HG02852 (cell line): ENCODE measurements at regions not wholly inside any gene's neighbourhood (a gene's known extent, or its start where the extent isn't known, plus 50 kb on each side); places are given as distances from the start of the nearest gene placed in this dataset.
A peak's percentile ranks its signal among the peaks of the same experiment; 100 is the strongest.

Experiments
- ATAC-seq: cut with Tn5 transposase; IDR thresholded peaks from one replicate; pipeline ENCODE4 v1.9.1; 2021; ENCODE audit warnings: mild to moderate bottlenecking, moderate library complexity; ENCODE audit not compliant: unreplicated experiment

DNA sequence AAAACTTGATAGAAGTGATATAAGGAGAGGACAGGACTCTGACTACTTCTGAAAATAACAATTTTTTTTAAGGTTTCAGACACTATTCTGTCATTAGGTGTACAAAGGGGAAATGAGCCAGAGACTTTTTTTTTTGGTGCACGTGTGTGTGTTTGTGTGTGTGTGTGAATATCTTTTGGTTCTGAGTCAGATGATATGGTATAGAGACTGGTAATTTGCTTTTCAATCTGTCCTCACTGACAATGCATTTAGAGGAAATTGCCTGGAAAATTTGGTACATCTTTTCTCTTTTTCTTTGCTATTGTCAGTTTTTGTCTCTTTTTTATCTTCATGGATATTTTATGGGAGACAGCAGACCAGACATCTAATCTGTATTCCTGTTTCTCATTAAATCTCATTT, 59.3 kb downstream of the DDIT4L start:
- ATAC-seq: no peak

DNA sequence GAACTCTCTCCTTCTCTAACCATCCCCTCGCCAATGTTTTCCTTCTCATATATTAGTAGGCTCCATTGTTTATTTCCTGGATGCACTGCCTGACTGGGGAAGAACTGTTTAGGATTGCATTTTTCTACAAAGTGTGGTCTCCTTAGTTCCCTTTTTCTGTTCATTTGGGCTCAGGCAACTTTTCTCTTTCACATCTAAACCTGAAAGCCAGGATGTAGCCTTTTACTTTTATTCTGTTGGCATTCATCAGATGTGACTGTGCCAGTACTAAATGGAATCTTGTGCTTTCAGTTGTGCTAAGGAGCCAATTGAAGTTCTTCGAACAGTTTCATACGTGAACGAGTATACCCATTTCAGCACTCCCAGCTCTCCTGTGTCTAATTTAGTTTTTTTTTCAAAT, 59.8 kb downstream of the DDIT4L start:
- no peak for ATAC-seq

GRCh38 chr4:100129774-100130173, 60.5 kb downstream of the DDIT4L start:
- no peak for ATAC-seq

DNA sequence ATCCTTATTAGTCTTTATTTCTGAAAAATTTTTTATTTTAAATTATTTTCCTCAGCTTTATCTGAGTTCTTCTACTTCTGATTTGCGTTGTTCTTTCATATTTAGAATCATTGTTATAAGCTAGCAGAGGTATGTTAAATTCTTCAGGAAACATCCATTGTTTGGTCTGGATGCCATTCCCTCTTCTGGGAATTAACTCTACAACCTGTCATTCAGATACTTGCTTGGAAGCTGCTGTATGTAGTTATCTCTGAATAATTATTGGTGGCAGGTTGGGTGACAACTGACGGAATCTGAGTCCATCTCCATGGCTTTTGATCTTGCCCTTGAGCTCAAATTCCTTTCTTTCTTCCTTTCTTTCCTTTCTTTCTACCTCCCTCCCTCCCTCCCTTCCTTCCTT, 61.9 kb downstream of the DDIT4L start:
- no peak for ATAC-seq

GRCh38 chr4:100124715-100125114, 65.6 kb downstream of the DDIT4L start:
- ATAC-seq: no peak

GRCh38 chr4:100118181-100118580, 72.1 kb downstream of the DDIT4L start:
- ATAC-seq: no peak

DNA sequence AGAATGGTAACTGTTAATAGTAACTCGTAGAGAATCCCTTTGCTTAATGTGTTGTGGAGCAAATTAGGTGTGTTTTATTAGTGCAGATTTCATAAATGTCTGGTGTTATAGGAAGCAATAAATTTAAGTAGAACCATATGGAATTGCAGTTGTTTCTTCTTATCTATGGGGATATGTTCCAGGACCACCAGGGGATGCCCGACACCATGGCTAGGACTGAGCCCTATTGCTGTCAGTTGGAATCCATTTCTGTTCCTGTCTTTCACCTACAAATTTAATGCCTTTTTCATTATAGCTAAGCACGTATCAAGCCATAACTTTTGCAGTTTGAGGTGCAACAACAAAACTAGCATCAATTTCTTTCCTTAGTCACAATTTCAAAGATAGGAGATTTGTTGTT, 72.5 kb downstream of the DDIT4L start:
- ATAC-seq: no peak

GRCh38 chr4:100114909-100115308, 75.4 kb downstream of the DDIT4L start:
- no peak for ATAC-seq

DNA sequence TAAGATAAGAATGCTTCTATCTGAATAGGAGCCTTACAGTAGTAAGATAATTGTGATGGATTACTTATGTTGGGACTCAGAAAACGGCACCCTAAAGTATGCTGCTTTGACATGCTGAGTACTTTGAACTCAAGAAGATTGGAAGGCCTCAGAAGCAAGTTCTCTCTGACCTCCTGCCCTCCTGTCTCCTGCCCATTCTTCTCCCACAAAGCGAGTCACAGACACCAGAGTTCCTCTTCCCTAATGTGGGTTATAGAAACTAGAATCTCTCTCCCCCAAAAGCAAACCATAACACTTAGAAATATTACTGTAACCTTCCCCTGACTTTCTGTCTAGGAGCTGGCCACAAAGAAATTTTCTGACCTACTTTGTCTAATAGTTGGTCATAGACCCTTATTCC, 76.5 kb downstream of the DDIT4L start:
- no peak for ATAC-seq

GRCh38 chr4:100113096-100113495, 77.2 kb downstream of the DDIT4L start:
- no peak for ATAC-seq

DNA sequence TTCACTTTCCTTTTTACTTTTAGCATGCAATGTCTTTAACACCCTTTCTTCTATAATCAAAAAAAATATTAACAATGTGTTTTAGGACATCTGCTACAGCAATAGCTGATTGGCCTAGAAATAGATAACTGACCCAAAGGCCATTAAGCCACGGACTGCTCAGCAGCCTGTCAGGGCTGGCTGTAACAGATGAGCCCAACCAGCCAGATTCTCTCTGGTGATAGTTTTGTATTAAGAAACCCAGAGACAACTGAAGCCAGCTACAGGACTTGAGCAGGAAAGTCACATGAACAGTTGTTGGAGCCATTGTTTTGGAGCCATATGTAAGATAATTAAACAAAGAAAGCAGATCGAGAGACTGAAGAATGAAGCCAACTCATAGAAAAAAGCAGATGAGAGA, 80.3 kb downstream of the DDIT4L start:
- ATAC-seq: no peak

- ATAC-seq: no peak
Measured at GRCh38 chr4:100108869-100109268, 81.4 kb downstream of the DDIT4L start.

GRCh38 chr4:100106982-100107381, 83.3 kb downstream of the DDIT4L start:
- ATAC-seq: peak; percentile 95

DNA sequence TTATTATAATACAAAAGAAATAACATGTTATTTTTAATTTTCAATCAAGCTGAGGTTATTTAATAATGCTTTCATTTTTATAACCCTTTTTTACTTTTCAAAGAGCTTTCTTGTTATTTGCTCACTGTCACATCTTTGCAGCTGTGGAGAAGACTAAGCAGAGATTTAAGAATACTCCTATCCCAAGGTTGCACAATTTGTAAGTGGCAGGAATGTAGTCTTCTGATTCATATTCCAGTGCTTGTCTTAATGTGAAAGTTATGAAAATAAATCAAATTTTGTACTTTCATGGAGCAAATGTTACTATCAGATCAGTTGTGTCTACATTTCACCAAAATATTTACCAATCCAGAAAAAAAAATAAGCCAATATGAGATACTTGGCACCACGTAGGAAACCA, 86.6 kb downstream of the DDIT4L start:
- no peak for ATAC-seq

GRCh38 chr4:100100985-100101384, 89.3 kb downstream of the DDIT4L start:
- peak; percentile 73 for ATAC-seq

DNA sequence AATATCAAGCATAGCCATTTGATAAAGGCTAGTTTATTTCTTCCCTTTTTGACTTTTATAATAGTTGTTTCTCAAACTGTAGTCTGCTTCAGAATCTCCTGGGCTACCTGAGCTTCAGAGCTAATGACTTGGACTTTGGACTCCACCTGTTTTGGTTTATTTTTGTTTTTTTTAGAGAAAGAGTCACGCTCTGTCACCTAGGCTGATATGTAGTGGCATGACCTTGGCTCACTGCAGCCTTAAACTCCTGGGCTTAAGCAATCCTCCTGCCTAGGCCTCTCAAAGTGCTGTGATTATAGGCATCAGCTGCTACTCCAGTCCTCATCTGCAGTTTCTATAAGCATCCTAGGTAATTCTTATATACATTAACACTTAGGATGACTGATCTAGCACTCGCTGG, 90.5 kb downstream of the DDIT4L start:
- ATAC-seq: no peak

GRCh38 chr4:100098681-100099080, 91.6 kb downstream of the DDIT4L start:
- ATAC-seq: no peak

DNA sequence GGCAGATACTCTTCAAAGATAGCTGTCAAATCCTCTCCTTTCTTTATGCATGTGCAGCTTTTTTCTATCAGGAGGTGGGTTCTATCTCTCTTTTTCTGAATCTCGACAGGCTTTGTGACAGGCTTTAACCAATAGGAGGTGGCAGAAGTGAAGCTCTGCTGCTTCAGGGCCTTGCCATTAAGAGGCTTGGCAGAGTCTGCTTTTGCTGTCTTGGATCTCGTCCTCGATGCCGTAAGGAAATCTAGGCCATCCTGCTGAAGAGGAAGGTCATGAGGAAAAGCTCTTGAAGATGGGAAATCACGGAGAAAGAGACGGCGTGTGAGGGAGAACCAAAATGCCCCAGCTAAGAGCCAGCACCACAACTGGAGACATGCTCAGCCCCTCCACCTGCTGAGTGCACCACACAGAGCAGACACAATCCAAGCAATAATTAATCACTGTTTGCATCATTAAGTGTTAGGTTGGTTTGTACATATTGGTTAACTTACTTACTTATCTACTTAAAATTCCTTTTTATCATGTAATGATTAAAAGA, 92.2 kb downstream of the DDIT4L start:
- no peak for ATAC-seq

DNA sequence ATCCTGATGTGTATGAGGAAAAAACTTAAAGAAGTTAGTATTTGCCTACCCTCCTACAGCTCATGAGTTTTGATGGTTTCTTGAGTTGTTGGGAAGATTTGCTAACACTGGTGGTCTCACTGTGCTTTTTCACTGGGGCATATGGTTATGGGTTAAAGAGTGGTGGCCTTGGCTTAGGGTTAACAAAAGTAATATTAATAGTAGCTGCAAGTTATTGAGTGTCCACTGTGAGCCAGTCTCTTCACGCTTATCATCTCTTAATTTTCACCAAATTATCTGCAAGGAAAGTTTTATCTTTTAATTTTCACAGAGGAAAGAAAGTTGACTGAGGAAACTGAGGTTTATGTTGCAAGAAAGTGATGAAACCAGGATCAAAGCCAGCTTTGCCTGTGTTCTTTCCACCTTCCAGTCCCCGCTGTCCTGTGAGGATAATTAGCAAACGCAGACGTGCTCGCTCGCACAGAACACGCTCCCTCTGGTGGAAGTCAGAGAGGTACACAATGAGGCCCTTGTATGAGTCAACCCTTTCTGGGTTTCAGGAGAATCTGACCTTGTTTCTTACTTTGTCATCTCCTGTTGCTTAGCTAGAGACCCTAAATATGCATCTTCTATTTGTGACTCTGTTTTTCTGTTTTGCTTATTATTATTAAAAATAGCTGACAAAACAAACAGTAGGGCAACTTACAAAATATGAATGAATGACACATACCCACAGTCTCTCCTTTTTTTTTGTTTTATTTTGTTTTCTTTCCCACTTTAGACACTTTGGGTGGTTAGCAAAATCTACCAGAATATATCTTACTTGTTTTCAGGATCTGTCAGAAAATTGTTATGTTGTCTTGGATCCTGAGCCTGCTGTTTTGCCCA, 94.3 kb downstream of the DDIT4L start:
- ATAC-seq: peak; percentile 94

DNA sequence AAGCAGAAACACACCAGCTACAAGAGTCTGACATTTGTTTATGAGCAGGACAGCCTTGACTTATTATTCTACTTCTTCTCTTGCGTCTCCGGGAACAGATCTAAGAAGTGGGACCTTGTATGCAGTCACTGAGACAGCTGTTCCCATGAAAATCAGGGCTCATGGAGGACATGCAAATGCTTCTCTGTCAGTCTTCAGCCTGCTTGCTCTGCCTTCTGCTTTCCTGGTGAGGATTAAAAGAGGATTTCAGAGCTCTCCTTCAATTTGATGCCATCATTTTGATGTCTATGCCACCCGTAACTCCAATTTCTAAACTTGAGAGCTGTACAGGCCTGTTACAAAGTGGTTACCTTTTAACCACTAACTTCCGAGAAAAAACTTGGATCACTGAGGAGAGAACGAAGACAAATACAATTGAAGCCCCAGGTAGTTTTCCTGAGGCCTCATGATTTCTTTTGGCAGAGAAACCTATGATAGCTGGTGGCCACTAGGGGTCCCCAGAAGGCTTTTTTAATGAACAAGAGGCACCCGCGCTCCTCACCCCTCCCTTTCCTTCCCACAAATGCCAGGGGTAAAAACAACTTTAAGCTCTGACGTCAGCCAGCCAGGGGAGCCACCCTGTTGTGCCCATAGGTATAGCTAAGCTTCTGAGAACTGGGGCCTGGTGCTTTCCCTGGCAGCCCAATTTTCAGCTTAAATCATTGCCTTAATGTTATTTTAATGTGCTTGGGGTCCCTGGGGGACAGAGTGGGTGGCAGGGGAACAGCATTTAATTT, 97.0 kb downstream of the DDIT4L start:
- ATAC-seq: peak; percentile 78

GRCh38 chr4:100087743-100088142, 102.5 kb downstream of the DDIT4L start:
- no peak for ATAC-seq
